HEK293 (cell line): ENCODE measurements at regions not wholly inside any gene's neighbourhood (a gene's known extent, or its start where the extent isn't known, plus 50 kb on each side); places are given as distances from the start of the nearest gene placed in this dataset.

ENCODE experiments used
- YY1 ChIP-seq: fragments of 450-650 bp; formaldehyde crosslinking; IDR thresholded peaks from 2 replicates; pipeline ENCODE4 v1.5.1; 2018; ENCODE audit warnings: missing biosample characterization, missing genetic modification characterization
- ZNF280D ChIP-seq: fragments of 450-650 bp; formaldehyde crosslinking; IDR thresholded peaks from 2 replicates; pipeline ENCODE4 v1.5.1; 2016; ENCODE audit warnings: missing biosample characterization, missing genetic modification characterization
- ZNF398 ChIP-seq: fragments of 450-650 bp; formaldehyde crosslinking; IDR thresholded peaks from 2 replicates; pipeline ENCODE4 v1.5.1; 2017; ENCODE audit warnings: missing biosample characterization, missing genetic modification characterization
- ZNF600 ChIP-seq: fragments of 450-650 bp; formaldehyde crosslinking; IDR thresholded peaks from 2 replicates; pipeline ENCODE4 v1.5.1; 2016; ENCODE audit warnings: missing biosample characterization, missing genetic modification characterization
- ZSCAN5A ChIP-seq: fragments of 450-650 bp; formaldehyde crosslinking; IDR thresholded peaks from 2 replicates; pipeline ENCODE4 v1.5.1; 2016; ENCODE audit warnings: missing biosample characterization, missing genetic modification characterization

GRCh38 chr12:127489061-127489460, 777.9 kb upstream of the TMEM132C start:
- TF ChIP-seq ZNF280D (tag by site-specific recombination) (no peak), ZSCAN5A (tag by site-specific recombination) (no peak), YY1 (tag by site-specific recombination) (no peak), ZNF600 (no peak), ZNF398 (no peak)
